Tibial artery (tissue), 4 donors: ENCODE measurements at regions not wholly inside any gene's neighbourhood (a gene's known extent, or its start where the extent isn't known, plus 50 kb on each side); places are given as distances from the start of the nearest gene placed in this dataset.

Experiments
- DNase-seq, 2 donors: peaks; one replicate each; pipeline ENCODE4 v3.0.0-alpha.2; 2019
- H3K27ac ChIP-seq, 2 donors: fragments of 200-600 bp; sonication (generic) in 1 of 2; 1 replicate in 1 of 2; 2 replicates in 1 of 2; pipeline ENCODE4 v1.5.1; 2018 to 2019; ENCODE audit warnings: mild to moderate bottlenecking in 1 of 2
- H3K27me3 ChIP-seq, 2 donors: fragments of 200-600 bp; sonication (generic) in 1 of 2; one replicate each; pipeline versions ENCODE4 v1.5.1 to v1.6.0; 2016 to 2019
- H3K36me3 ChIP-seq, 3 donors: fragments of 200-600 bp; sonication (generic) in 2 of 3; one replicate each; pipeline ENCODE4 v1.5.1; 2016 to 2019; ENCODE audit warnings: mild to moderate bottlenecking in 2 of 3
- H3K4me1 ChIP-seq, 4 donors: fragments of 200-600 bp; sonication (generic) in 2 of 4; 1 replicate in 3 of 4; 2 replicates in 1 of 4; pipeline ENCODE4 v1.5.1; 2016 to 2019
- H3K4me3 ChIP-seq, 2 donors: fragments of 200-600 bp; sonication (generic) in 1 of 2; 1 replicate in 1 of 2; 2 replicates in 1 of 2; pipeline ENCODE4 v1.5.1; 2018 to 2019; ENCODE audit warnings: mild to moderate bottlenecking in 2 of 2
- H3K9me3 ChIP-seq, 3 donors: fragments of 200-600 bp; sonication (generic) in 1 of 3; one replicate each; pipeline ENCODE4 v1.5.1; 2016 to 2019
- CTCF ChIP-seq, 2 experiments: fragments of 200-600 bp in 1 of 2; fragments of 450-650 bp in 1 of 2; IDR thresholded peaks; one replicate each; pipeline ENCODE4 v1.5.1; 2017 to 2019; ENCODE audit warnings: antibody characterized with exemption in 2 of 2, mild to moderate bottlenecking in 1 of 2, moderate library complexity in 1 of 2
- intact Hi-C: fragments of 100-400 bp; cut with DNase I; formaldehyde crosslinking; loops from one replicate; pipeline ENCODE4 v1.15.0; 2023; ENCODE audit warnings: low total_unique reads

GRCh38 chr2:239902749-239903201, 122.4 kb downstream of the NDUFA10 start:
- no peak for DNase-seq
- intact Hi-C loops = no loop called here

DNA sequence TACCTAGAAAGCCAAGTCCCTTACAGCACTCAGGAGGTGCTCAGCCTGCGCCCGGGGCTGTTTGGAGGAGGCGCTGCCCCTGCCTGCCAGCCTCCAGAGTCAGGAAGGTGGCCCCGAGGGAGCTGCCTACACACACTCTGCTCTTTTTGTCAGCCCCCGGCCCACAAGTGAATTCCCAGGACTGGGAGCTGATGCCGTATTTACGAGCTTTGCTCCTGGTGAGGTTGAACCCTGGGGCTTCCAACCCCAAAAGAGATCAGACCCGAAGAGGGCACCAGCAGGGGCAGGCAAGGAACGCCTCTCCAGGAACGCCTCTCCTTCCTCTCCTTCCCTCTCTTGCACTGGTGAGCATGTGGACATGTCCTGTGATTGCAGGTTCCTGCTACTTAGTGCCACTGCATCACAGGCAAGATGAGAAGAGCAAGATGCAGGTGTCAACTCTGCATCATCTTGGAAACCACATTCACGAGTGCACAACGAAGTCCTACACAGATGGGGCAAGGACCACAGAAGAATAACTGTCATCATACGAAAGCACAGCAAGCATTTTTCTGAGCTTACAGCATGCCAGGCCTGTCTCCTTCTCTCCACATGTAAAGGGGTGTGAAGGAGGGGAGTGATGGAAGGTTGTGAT, 126.7 kb downstream of the NDUFA10 start:
- Histone ChIP-seq H3K4me3 (no peak overlapping the region), H3K36me3 (no peaks in the 10 kb centered on the region), H3K4me1 (no peaks in the 10 kb centered on the region), H3K9me3 (no peaks in the 10 kb centered on the region), H3K27me3 (no peaks in the 10 kb centered on the region), H3K27ac (no peak overlapping the region)
- DNase-seq = peak in 1 of 2 donors; percentile 37
- intact Hi-C loops = no loop called here
- no peak for TF ChIP-seq CTCF (IDR thresholded peaks at IDR 0.05)

More at GRCh38 chr2:239902749-239903201, 122.4 kb downstream of the NDUFA10 start:
- no peaks in the 10 kb centered on the region for H3K36me3 ChIP-seq
- TF ChIP-seq CTCF (IDR thresholded peaks at IDR 0.05) = no peak
- peaks cover 0 to 4% (median 0%) of the 10 kb centered on the region in 3 donors for H3K9me3 ChIP-seq
- H3K27me3 ChIP-seq = no peaks in the 10 kb centered on the region
- H3K4me3 ChIP-seq = no peak overlapping the region
- H3K27ac ChIP-seq = no peak overlapping the region
- H3K4me1 ChIP-seq = no peaks in the 10 kb centered on the region

DNA sequence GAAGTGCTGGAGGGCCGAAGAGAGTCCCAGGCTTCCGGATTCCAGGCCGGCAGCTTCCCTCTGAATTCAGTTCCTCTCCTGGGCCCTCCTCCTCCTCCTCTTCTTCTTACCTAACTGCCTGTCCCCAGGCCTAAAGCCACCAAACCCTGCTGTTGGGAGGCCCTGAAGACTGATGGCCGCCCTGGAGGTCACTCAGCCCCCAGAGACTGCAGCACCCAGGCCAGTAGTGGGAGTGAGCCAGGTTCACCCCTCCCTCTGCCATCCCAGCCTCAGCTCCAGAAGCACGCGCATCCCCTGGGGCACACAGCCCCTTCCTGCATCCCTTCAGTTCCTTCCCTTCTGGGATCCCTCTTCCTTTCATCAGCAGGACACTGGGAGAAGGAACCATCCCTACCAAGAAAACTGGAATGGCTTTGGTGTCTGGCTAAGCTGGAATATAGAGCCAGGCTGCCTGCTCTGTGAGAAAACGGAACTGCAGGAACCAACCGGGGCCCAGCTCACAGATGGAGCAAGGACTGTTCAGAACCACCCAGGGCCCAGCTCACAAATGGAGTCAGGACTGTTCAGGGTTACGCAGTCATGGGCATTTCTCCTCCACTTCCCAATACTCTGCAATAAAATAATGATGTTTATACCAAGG, 127.4 kb downstream of the NDUFA10 start:
- no peaks in the 10 kb centered on the region for H3K36me3 ChIP-seq
- intact Hi-C loops = no loop called here
- no peak overlapping the region for H3K4me3 ChIP-seq
- peak in 1 of 2 donors; percentile 25 for DNase-seq
- H3K27me3 ChIP-seq = no peaks in the 10 kb centered on the region
- no peak overlapping the region for H3K27ac ChIP-seq
- H3K9me3 ChIP-seq = no peaks in the 10 kb centered on the region
- H3K4me1 ChIP-seq = no peaks in the 10 kb centered on the region
- TF ChIP-seq CTCF (IDR thresholded peaks at IDR 0.05) = no peak

DNA sequence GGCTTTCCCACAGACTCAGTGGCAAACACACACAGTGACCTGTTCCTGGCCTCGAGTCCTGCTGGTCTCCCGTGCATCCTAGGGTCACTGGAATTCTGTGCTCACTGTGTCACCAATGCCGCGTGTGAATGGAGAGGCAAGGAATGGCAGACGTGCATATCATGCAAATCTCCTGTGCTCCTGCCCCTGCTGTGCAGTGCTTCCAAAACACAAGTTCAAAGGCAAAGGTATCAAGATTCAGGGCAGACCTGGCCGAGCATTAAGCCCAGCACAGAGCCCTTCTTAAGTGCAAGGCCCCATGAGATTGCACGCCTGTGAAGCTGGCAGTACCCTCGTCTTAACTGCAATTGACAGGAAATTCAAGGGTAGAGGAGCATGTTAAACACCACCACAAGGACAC, 129.1 kb downstream of the NDUFA10 start:
- H3K9me3 ChIP-seq = no peaks in the 10 kb centered on the region
- H3K36me3 ChIP-seq = no peaks in the 10 kb centered on the region
- TF ChIP-seq CTCF (IDR thresholded peaks at IDR 0.05) = no peak
- H3K4me3 ChIP-seq = no peak overlapping the region
- H3K27me3 ChIP-seq = no peaks in the 10 kb centered on the region
- H3K4me1 ChIP-seq = no peaks in the 10 kb centered on the region
- H3K27ac ChIP-seq = no peak overlapping the region
- DNase-seq = peak in 1 of 2 donors; percentile 17
- intact Hi-C loops = no loop called here

DNA sequence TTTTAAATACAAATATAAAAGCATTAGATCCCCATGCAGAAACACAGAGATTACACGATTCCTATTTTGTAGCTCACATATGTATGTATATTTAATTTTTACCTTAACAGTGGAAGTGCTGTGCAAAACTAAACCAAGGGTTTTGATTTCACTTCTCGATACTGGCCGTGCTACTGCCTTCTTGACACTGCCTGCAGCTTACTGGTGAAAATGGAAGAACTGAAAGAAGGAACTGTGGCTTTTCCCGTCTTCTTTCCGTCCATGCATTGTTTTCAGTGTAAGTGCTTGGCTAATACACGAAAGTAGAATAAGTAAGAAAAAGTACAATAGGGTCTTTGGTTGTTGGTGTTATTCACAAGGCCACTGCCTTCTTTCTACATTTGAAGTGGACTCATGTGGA, 129.5 kb downstream of the NDUFA10 start:
- intact Hi-C loops = no loop called here
- Histone ChIP-seq H3K4me3 (no peak overlapping the region), H3K27me3 (no peaks in the 10 kb centered on the region), H3K4me1 (no peaks in the 10 kb centered on the region), H3K36me3 (no peaks in the 10 kb centered on the region), H3K27ac (no peak overlapping the region), H3K9me3 (no peaks in the 10 kb centered on the region)
- no peak for DNase-seq
- TF ChIP-seq CTCF (IDR thresholded peaks at IDR 0.05) = no peak
